Esophagus squamous epithelium (tissue), 4 donors: ENCODE measurements at regions not wholly inside any gene's neighbourhood (a gene's known extent, or its start where the extent isn't known, plus 50 kb on each side); places are given as distances from the start of the nearest gene placed in this dataset.
"Not testable (repeated sequence)": the region's sequence is repeated elsewhere in the genome, so short reads cannot be mapped to it uniquely, and the experiment has no call there.

Experiments used
- POLR2A ChIP-seq, 4 donors: fragments of 450-650 bp; IDR thresholded peaks; one replicate each; pipeline ENCODE4 v1.6.1; 2017; ENCODE audit warnings: antibody characterized with exemption in 4 of 4, mild to moderate bottlenecking in 4 of 4, moderate library complexity in 3 of 4
- TF ChIP-seq, protein P1 (sequence below), 6 experiments: fragments of 450-650 bp in 4 of 6; fragments of 200-600 bp in 2 of 6; sonication (generic) in 2 of 6; IDR thresholded peaks; one replicate each; pipeline ENCODE4 v1.5.1; 2016 to 2019; ENCODE audit warnings: antibody characterized with exemption in 6 of 6, mild to moderate bottlenecking in 4 of 6, moderate library complexity in 4 of 6

DNA sequence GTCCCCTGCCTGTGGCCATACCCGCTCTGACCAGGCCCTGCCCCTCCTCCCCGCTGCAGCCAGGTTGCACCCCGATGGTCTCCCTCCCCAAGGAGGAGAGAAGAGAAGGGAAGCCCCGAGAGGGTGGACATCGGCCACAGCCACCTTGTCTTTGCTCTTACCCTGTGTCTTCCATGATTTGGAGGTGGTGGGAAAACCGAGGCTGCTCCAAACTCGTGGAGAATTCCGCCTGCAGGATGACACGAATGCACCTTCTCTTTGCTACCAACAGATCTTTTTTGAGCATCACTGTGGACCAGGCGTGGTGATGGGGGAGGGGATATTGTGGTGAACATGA lies 60.4 kb downstream of the ART5 start:
- TF ChIP-seq, protein P1, sequence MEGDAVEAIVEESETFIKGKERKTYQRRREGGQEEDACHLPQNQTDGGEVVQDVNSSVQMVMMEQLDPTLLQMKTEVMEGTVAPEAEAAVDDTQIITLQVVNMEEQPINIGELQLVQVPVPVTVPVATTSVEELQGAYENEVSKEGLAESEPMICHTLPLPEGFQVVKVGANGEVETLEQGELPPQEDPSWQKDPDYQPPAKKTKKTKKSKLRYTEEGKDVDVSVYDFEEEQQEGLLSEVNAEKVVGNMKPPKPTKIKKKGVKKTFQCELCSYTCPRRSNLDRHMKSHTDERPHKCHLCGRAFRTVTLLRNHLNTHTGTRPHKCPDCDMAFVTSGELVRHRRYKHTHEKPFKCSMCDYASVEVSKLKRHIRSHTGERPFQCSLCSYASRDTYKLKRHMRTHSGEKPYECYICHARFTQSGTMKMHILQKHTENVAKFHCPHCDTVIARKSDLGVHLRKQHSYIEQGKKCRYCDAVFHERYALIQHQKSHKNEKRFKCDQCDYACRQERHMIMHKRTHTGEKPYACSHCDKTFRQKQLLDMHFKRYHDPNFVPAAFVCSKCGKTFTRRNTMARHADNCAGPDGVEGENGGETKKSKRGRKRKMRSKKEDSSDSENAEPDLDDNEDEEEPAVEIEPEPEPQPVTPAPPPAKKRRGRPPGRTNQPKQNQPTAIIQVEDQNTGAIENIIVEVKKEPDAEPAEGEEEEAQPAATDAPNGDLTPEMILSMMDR (IDR thresholded peaks at IDR 0.05) = not testable (repeated sequence)
- TF ChIP-seq POLR2A (IDR thresholded peaks at IDR 0.05) = not testable (repeated sequence)
